Muscle layer of colon (tissue), 2 donors: ENCODE measurements at regions not wholly inside any gene's neighbourhood (a gene's known extent, or its start where the extent isn't known, plus 50 kb on each side); places are given as distances from the start of the nearest gene placed in this dataset.
A peak's percentile ranks its signal among the peaks of the same experiment; 100 is the strongest.

Source experiments
- H3K27ac ChIP-seq: one replicate; pipeline ENCODE4 v1.7.0; 2013; ENCODE audit warnings: low read depth, mild to moderate bottlenecking, low read length, moderate library complexity
- H3K27me3 ChIP-seq, 2 donors: one replicate each; pipeline ENCODE4 v1.7.0; 2013; ENCODE audit warnings: low read length in 2 of 2, mild to moderate bottlenecking in 2 of 2; ENCODE audit not compliant: insufficient read depth in 2 of 2, control insufficient read depth in 1 of 2
- H3K36me3 ChIP-seq: one replicate; pipeline ENCODE4 v1.7.0; 2013; ENCODE audit warnings: mild to moderate bottlenecking, low read length; ENCODE audit not compliant: insufficient read depth
- H3K4me1 ChIP-seq: one replicate; pipeline ENCODE4 v1.7.0; 2013; ENCODE audit warnings: mild to moderate bottlenecking, low read length; ENCODE audit not compliant: insufficient read depth
- H3K4me3 ChIP-seq, 2 donors: one replicate each; pipeline ENCODE4 v1.7.0; 2013; ENCODE audit warnings: low read length in 2 of 2, low read depth in 1 of 2, mild to moderate bottlenecking in 1 of 2, moderate library complexity in 1 of 2
- H3K9ac ChIP-seq: one replicate; pipeline ENCODE4 v1.7.0; 2013; ENCODE audit warnings: low read length
- H3K9me3 ChIP-seq: one replicate; pipeline ENCODE4 v1.7.0; 2013; ENCODE audit warnings: mild to moderate bottlenecking, low read length
- donor health status: abdominal sarcoma.
- donor health status: Adenocarcinoma of cecum.

GRCh38 chr4:112776535-112776934 lies 139.6 kb downstream of the LARP7 start:
- Histone ChIP-seq H3K36me3 (no peaks in the 10 kb centered on the region), H3K4me1 (no peaks in the 10 kb centered on the region), H3K9me3 (no peaks in the 10 kb centered on the region), H3K27me3 (no peaks in the 10 kb centered on the region), H3K4me3 (no peak overlapping the region), H3K9ac (no peak overlapping the region), H3K27ac (no peak overlapping the region)

- no peaks in the 10 kb centered on the region for H3K27me3 ChIP-seq
- H3K36me3 ChIP-seq, result no peaks in the 10 kb centered on the region
- no peak overlapping the region for H3K27ac ChIP-seq
- H3K9ac ChIP-seq, result no peak overlapping the region
- no peak overlapping the region for H3K4me3 ChIP-seq
- no peaks in the 10 kb centered on the region for H3K4me1 ChIP-seq
- H3K9me3 ChIP-seq, result no peaks in the 10 kb centered on the region
These were observed 141.6 kb downstream of the LARP7 start for GRCh38 chr4:112778520-112778919.

- H3K9me3 ChIP-seq, result no peaks in the 10 kb centered on the region
- no peaks in the 10 kb centered on the region for H3K4me1 ChIP-seq
- no peaks in the 10 kb centered on the region for H3K27me3 ChIP-seq
- H3K9ac ChIP-seq, result no peak overlapping the region
- H3K27ac ChIP-seq, result no peak overlapping the region
- no peaks in the 10 kb centered on the region for H3K36me3 ChIP-seq
- no peak overlapping the region for H3K4me3 ChIP-seq
These were observed 156.1 kb downstream of the LARP7 start for GRCh38 chr4:112793033-112793432.

GRCh38 chr4:112800001-112800400 lies 163.1 kb downstream of the LARP7 start:
- Histone ChIP-seq H3K27ac (no peak overlapping the region), H3K4me1 (no peaks in the 10 kb centered on the region), H3K9ac (no peak overlapping the region), H3K4me3 (no peak overlapping the region), H3K27me3 (no peaks in the 10 kb centered on the region), H3K36me3 (no peaks in the 10 kb centered on the region), H3K9me3 (no peaks in the 10 kb centered on the region)

- no peak overlapping the region for H3K4me3 ChIP-seq
- H3K4me1 ChIP-seq, result no peaks in the 10 kb centered on the region
These were observed 164.4 kb downstream of the LARP7 start for GRCh38 chr4:112801341-112801740.

GRCh38 chr4:112802780-112803179 lies 165.8 kb downstream of the LARP7 start:
- no peak overlapping the region for H3K27ac ChIP-seq

More at GRCh38 chr4:112801341-112801740, 164.4 kb downstream of the LARP7 start:
- Histone ChIP-seq H3K9me3 (no peaks in the 10 kb centered on the region), H3K9ac (no peak overlapping the region), H3K36me3 (no peaks in the 10 kb centered on the region), H3K27ac (no peak overlapping the region), H3K27me3 (no peaks in the 10 kb centered on the region)

GRCh38 chr4:112807083-112807482 lies 170.1 kb downstream of the LARP7 start:
- Histone ChIP-seq H3K9me3 (no peaks in the 10 kb centered on the region), H3K27me3 (no peaks in the 10 kb centered on the region), H3K27ac (no peak overlapping the region), H3K36me3 (no peaks in the 10 kb centered on the region), H3K4me1 (no peaks in the 10 kb centered on the region), H3K9ac (no peak overlapping the region), H3K4me3 (no peak overlapping the region)

More at GRCh38 chr4:112802780-112803179, 165.8 kb downstream of the LARP7 start:
- Histone ChIP-seq H3K4me1 (no peaks in the 10 kb centered on the region), H3K27me3 (no peaks in the 10 kb centered on the region), H3K9me3 (no peaks in the 10 kb centered on the region), H3K9ac (no peak overlapping the region), H3K4me3 (no peak overlapping the region), H3K36me3 (no peaks in the 10 kb centered on the region)

GRCh38 chr4:112808001-112808400 lies 171.1 kb downstream of the LARP7 start:
- H3K27me3 ChIP-seq, result no peaks in the 10 kb centered on the region
- no peaks in the 10 kb centered on the region for H3K4me1 ChIP-seq
- H3K9ac ChIP-seq, result no peak overlapping the region
- no peak overlapping the region for H3K4me3 ChIP-seq
- H3K36me3 ChIP-seq, result no peaks in the 10 kb centered on the region
- no peak overlapping the region for H3K27ac ChIP-seq
- H3K9me3 ChIP-seq, result no peaks in the 10 kb centered on the region

DNA sequence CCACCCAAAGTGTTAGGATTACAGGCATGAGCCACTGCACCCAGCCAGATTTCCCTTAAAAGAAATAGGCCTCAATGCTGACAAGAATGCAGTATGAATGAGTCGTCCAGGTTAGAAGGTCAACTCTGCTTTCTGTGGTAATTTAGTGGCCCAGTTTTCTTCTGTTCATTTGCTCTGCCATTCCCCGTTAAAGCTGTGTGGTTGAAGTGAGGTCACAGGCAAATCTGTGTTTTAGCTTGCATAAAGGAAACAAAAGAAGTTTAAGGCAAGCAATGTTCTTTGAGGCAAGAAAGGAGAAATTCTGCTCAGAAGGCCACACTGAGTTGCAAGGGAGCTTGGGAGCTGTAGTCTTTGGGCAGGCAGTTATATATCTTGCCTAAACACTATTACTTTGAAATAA lies 176.8 kb downstream of the LARP7 start:
- no peaks in the 10 kb centered on the region for H3K9me3 ChIP-seq
- H3K4me3 ChIP-seq, result no peak overlapping the region
- H3K4me1 ChIP-seq, result no peaks in the 10 kb centered on the region
- no peaks in the 10 kb centered on the region for H3K36me3 ChIP-seq
- no peaks in the 10 kb centered on the region for H3K27me3 ChIP-seq
- H3K9ac ChIP-seq, result no peak overlapping the region
- H3K27ac ChIP-seq, result no peak overlapping the region

GRCh38 chr4:112817933-112818593 lies 181.1 kb downstream of the LARP7 start:
- Histone ChIP-seq H3K9ac (peak overlapping the region; percentile 80), H3K9me3 (no peaks in the 10 kb centered on the region), H3K27ac (peak overlapping the region; percentile 84), H3K4me3 (peak overlapping the region; percentile 62 to 81), H3K4me1 (no peaks in the 10 kb centered on the region), H3K27me3 (no peaks in the 10 kb centered on the region), H3K36me3 (no peaks in the 10 kb centered on the region)

DNA sequence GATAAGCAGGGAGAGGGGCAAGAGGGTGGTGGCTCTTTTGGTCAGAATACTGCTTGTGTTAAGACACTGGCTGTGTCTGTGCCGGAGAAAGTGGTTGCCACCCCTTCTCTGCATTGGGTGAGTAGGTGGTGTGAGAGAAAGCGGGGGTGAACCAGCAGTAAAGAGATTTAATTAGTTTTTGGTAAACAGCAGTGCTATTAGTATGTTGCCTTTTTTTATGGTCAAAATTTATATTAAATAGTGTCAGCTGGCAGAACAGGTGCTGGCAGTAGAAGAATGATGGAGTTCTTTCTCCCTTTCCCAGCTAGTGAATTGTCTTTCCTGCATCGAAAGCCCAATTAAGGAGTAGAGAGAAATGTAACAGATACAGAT lies 181.6 kb downstream of the LARP7 start:
- H3K9ac ChIP-seq, result peak overlapping the region; percentile 80
- H3K4me1 ChIP-seq, result no peaks in the 10 kb centered on the region
- H3K36me3 ChIP-seq, result no peaks in the 10 kb centered on the region
- no peaks in the 10 kb centered on the region for H3K27me3 ChIP-seq
- H3K9me3 ChIP-seq, result no peaks in the 10 kb centered on the region
- H3K27ac ChIP-seq, result peak overlapping the region; percentile 84
- peak overlapping the region; percentile 62 to 81 for H3K4me3 ChIP-seq

GRCh38 chr4:112819729-112820128 lies 182.8 kb downstream of the LARP7 start:
- Histone ChIP-seq H3K4me1 (no peaks in the 10 kb centered on the region), H3K27me3 (no peaks in the 10 kb centered on the region), H3K4me3 (no peak overlapping the region), H3K36me3 (no peaks in the 10 kb centered on the region), H3K9ac (no peak overlapping the region), H3K9me3 (no peaks in the 10 kb centered on the region), H3K27ac (no peak overlapping the region)
